OCI-LY1 (cell line): ENCODE measurements at regions not wholly inside any gene's neighbourhood (a gene's known extent, or its start where the extent isn't known, plus 50 kb on each side); places are given as distances from the start of the nearest gene placed in this dataset.

Experiments used
- H2AFZ ChIP-seq: fragments of 200-600 bp; sonication (generic), shearing (Covaris generic); 2 replicates; pipeline ENCODE4 v1.6.0; 2014; ENCODE audit warnings: antibody characterized with exemption, mild to moderate bottlenecking, low read length
- H3F3A ChIP-seq: fragments of 200-600 bp; sonication (generic), shearing (Covaris generic); 2 replicates; pipeline ENCODE4 v1.6.0; 2014; ENCODE audit warnings: mild to moderate bottlenecking, antibody characterized with exemption, low read length, moderate library complexity; ENCODE audit not compliant: insufficient read depth
- H3K27ac ChIP-seq: fragments of 200-600 bp; sonication (generic); 2 replicates; pipeline ENCODE4 v1.5.1; 2014; ENCODE audit warnings: low read length, mixed run types, mild to moderate bottlenecking, low read depth; ENCODE audit not compliant: poor library complexity, severe bottlenecking
- H3K27me3 ChIP-seq: fragments of 200-600 bp; sonication (generic); 2 replicates; pipeline ENCODE4 v1.6.0; 2014; ENCODE audit warnings: antibody characterized with exemption, mild to moderate bottlenecking, low read length, moderate library complexity; ENCODE audit not compliant: insufficient read depth
- H3K36me3 ChIP-seq: fragments of 200-600 bp; sonication (generic); 2 replicates; pipeline ENCODE4 v1.6.1; 2014; ENCODE audit warnings: mild to moderate bottlenecking, antibody characterized with exemption, low read length, moderate library complexity, mixed read lengths; ENCODE audit not compliant: insufficient read depth
- H3K4me1 ChIP-seq: fragments of 200-600 bp; sonication (generic); 2 replicates; pipeline ENCODE4 v1.5.1; 2014; ENCODE audit warnings: mild to moderate bottlenecking, low read length, moderate library complexity; ENCODE audit not compliant: insufficient read depth, severe bottlenecking
- H3K4me2 ChIP-seq: fragments of 200-600 bp; sonication (generic), shearing (Covaris generic); 2 replicates; pipeline ENCODE4 v1.6.1; 2014; ENCODE audit warnings: low read length
- H3K4me3 ChIP-seq: fragments of 200-600 bp; sonication (generic); 2 replicates; pipeline ENCODE4 v1.5.1; 2014; ENCODE audit warnings: low read length, low read depth, mild to moderate bottlenecking, mixed read lengths; ENCODE audit not compliant: poor library complexity, severe bottlenecking
- H3K79me2 ChIP-seq: fragments of 200-600 bp; shearing (Covaris generic); 2 replicates; pipeline ENCODE4 v1.6.1; 2016; ENCODE audit warnings: mixed run types, low read length, mixed read lengths; ENCODE audit not compliant: insufficient read depth
- H3K9ac ChIP-seq: fragments of 200-600 bp; sonication (generic), shearing (Covaris generic); 2 replicates; pipeline ENCODE4 v1.6.1; 2014; ENCODE audit warnings: mild to moderate bottlenecking, low read length, mixed read lengths
- H3K9me2 ChIP-seq: fragments of 200-600 bp; sonication (generic), shearing (Covaris generic); 2 replicates; pipeline ENCODE4 v1.6.1; 2014; ENCODE audit warnings: low read depth, mild to moderate bottlenecking, low read length, mixed read lengths
- H3K9me3 ChIP-seq: fragments of 200-600 bp; shearing (Covaris generic); 2 replicates; pipeline ENCODE4 v1.6.1; 2014; ENCODE audit warnings: low read length, mixed read lengths
- H4K20me1 ChIP-seq: fragments of 200-600 bp; sonication (generic), shearing (Covaris generic); 2 replicates; pipeline ENCODE4 v1.6.0; 2016; ENCODE audit warnings: mild to moderate bottlenecking, low read length; ENCODE audit not compliant: insufficient read depth
- EZH2 ChIP-seq: fragments of 200-600 bp; sonication (generic), shearing (Covaris generic); IDR thresholded peaks from 2 replicates; pipeline ENCODE4 v1.8.0; 2017; ENCODE audit warnings: borderline replicate concordance, mixed run types, mild to moderate bottlenecking, antibody characterized with exemption, low read length, moderate library complexity, mixed read lengths
- TF ChIP-seq, protein P1 (sequence below): fragments of 200-600 bp; sonication (generic), shearing (Covaris generic); IDR thresholded peaks from 2 replicates; pipeline ENCODE4 v1.5.1; 2017; ENCODE audit warnings: mild to moderate bottlenecking, antibody characterized with exemption, low read length, moderate library complexity, mixed read lengths

DNA sequence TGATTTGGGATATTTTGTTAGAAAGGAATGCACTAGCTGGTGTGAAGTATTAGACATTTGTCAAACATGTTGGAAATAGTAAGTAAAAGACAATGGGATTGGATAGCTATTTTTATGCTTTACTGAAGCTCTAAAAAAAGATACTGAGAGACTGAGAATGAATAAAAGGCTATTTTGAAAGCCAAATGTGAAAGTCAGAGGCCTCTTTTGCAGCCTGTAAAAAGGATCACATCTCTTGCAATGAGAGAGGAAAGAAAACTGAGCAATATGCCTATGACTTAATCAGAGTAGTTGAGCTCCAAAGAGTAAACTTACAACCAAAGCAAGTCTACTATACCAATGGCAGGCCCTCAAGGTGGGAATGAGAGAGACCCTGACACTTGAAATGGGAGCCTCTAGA is 212.6 kb upstream of the LCORL start:
- H3K4me3 ChIP-seq, result no peak overlapping the region
- H3K27me3 ChIP-seq, result no peaks in the 10 kb centered on the region
- no peak for TF ChIP-seq EZH2
- TF ChIP-seq, protein P1, sequence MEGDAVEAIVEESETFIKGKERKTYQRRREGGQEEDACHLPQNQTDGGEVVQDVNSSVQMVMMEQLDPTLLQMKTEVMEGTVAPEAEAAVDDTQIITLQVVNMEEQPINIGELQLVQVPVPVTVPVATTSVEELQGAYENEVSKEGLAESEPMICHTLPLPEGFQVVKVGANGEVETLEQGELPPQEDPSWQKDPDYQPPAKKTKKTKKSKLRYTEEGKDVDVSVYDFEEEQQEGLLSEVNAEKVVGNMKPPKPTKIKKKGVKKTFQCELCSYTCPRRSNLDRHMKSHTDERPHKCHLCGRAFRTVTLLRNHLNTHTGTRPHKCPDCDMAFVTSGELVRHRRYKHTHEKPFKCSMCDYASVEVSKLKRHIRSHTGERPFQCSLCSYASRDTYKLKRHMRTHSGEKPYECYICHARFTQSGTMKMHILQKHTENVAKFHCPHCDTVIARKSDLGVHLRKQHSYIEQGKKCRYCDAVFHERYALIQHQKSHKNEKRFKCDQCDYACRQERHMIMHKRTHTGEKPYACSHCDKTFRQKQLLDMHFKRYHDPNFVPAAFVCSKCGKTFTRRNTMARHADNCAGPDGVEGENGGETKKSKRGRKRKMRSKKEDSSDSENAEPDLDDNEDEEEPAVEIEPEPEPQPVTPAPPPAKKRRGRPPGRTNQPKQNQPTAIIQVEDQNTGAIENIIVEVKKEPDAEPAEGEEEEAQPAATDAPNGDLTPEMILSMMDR, result no peak

DNA sequence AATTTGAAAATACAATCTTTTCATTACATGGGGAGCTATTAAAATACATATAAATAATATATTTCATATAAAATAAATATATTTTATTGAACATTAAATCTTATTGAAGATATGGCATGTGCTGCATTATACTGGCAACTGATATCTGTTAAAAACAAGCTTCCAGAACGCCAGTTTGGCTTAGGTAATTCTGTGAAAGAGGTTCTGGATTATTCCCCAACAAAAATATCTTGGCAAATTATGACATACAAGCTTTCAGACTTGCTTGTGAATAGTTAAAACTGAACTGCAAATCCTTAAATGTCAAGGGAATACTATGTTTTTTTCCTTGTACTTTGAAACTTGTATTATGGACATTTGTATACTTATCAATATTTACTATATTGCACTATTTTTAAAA is 210.2 kb upstream of the LCORL start:
- H3K79me2 ChIP-seq, result no peaks in the 10 kb centered on the region

More for the DNA sequence above, 212.6 kb upstream of the LCORL start:
- Histone ChIP-seq H4K20me1 (no peaks in the 10 kb centered on the region), H3K79me2 (no peaks in the 10 kb centered on the region), H3F3A (no peaks in the 10 kb centered on the region), H3K27ac (no peak overlapping the region), H3K4me2 (no peak overlapping the region), H3K9me3 (no peaks in the 10 kb centered on the region), H2AFZ (no peak overlapping the region), H3K4me1 (no peaks in the 10 kb centered on the region), H3K9ac (no peak overlapping the region), H3K36me3 (no peaks in the 10 kb centered on the region), H3K9me2 (no peaks in the 10 kb centered on the region)

DNA sequence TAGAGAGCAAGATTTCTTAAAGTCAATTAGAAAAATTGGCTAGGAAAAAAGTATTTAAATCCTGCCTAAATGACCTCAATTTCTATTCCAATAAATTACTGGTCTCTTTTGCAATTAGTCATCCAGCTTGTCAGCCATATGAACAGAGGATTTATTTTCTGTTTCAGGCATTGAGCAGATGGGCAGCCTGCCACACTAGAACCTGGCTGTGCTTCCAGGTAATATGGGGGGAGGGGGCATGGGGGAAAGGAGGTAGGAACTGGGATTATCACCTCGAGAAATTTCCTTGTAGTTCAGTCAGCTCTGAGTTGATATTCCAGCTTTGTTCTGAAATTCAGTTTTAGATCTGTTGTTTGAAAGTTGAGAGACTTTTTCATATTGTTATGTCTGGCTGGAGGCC is 206.3 kb upstream of the LCORL start:
- Histone ChIP-seq H3K36me3 (no peaks in the 10 kb centered on the region), H3K27ac (no peak overlapping the region), H3K4me2 (no peak overlapping the region), H3K4me1 (no peaks in the 10 kb centered on the region), H3F3A (no peaks in the 10 kb centered on the region), H3K9ac (no peak overlapping the region), H3K9me2 (no peaks in the 10 kb centered on the region), H3K4me3 (no peak overlapping the region), H3K79me2 (no peaks in the 10 kb centered on the region), H3K9me3 (no peaks in the 10 kb centered on the region), H2AFZ (no peak overlapping the region), H3K27me3 (no peaks in the 10 kb centered on the region), H4K20me1 (no peaks in the 10 kb centered on the region)
- TF ChIP-seq EZH2, result no peak
- TF ChIP-seq, protein P1, result no peak

More for the DNA sequence above, 210.2 kb upstream of the LCORL start:
- Histone ChIP-seq H3K27ac (no peak overlapping the region), H4K20me1 (no peaks in the 10 kb centered on the region), H3K27me3 (no peaks in the 10 kb centered on the region), H3K4me2 (no peak overlapping the region), H3F3A (no peaks in the 10 kb centered on the region), H3K36me3 (no peaks in the 10 kb centered on the region), H3K9me3 (no peaks in the 10 kb centered on the region), H3K4me3 (no peak overlapping the region), H3K4me1 (no peaks in the 10 kb centered on the region), H3K9ac (no peak overlapping the region), H2AFZ (no peak overlapping the region), H3K9me2 (no peaks in the 10 kb centered on the region)
- TF ChIP-seq, protein P1, result no peak
- no peak for TF ChIP-seq EZH2
